ENCODE measurements at regions not wholly inside any gene's neighbourhood (a gene's known extent, or its start where the extent isn't known, plus 50 kb on each side); places are given as distances from the start of the nearest gene placed in this dataset.

- no peak overlapping the region for H3K4me3 ChIP-seq (ENCODE audit: low read length in 3 of 3)
- H3K27ac ChIP-seq (ENCODE audit: low read depth in 2 of 2, low read length in 2 of 2) = no peak overlapping the region
- FAIRE-seq = no peak
- no peak overlapping the region for H3K9ac ChIP-seq (ENCODE audit: low read length in 3 of 3)
- no peaks in the 10 kb centered on the region for H3K9me3 ChIP-seq (ENCODE audit: control insufficient read depth in 2 of 3, insufficient read depth in 1 of 3, low read length in 3 of 3)
- TF ChIP-seq, protein P1, sequence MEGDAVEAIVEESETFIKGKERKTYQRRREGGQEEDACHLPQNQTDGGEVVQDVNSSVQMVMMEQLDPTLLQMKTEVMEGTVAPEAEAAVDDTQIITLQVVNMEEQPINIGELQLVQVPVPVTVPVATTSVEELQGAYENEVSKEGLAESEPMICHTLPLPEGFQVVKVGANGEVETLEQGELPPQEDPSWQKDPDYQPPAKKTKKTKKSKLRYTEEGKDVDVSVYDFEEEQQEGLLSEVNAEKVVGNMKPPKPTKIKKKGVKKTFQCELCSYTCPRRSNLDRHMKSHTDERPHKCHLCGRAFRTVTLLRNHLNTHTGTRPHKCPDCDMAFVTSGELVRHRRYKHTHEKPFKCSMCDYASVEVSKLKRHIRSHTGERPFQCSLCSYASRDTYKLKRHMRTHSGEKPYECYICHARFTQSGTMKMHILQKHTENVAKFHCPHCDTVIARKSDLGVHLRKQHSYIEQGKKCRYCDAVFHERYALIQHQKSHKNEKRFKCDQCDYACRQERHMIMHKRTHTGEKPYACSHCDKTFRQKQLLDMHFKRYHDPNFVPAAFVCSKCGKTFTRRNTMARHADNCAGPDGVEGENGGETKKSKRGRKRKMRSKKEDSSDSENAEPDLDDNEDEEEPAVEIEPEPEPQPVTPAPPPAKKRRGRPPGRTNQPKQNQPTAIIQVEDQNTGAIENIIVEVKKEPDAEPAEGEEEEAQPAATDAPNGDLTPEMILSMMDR (IDR thresholded peaks at IDR 0.05; ENCODE audit: borderline replicate concordance, extremely low read depth, insufficient read depth) = no peak
- H3K36me3 ChIP-seq (ENCODE audit: control insufficient read depth in 2 of 3, insufficient read depth in 3 of 3, low read length in 3 of 3) = no peaks in the 10 kb centered on the region
- no peaks in the 10 kb centered on the region for H3K27me3 ChIP-seq (ENCODE audit: control insufficient read depth, insufficient read depth, low read length)
- H3K4me1 ChIP-seq (ENCODE audit: control insufficient read depth in 2 of 3, insufficient read depth in 2 of 3, low read depth in 1 of 3, low read length in 3 of 3) = no peaks in the 10 kb centered on the region
- no peak for DNase-seq
- intact Hi-C loops (cut with DNase I) = no loop called here
Observed at GRCh38 chr7:25788371-25788770, 363.6 kb upstream of the NFE2L3 start.

DNA sequence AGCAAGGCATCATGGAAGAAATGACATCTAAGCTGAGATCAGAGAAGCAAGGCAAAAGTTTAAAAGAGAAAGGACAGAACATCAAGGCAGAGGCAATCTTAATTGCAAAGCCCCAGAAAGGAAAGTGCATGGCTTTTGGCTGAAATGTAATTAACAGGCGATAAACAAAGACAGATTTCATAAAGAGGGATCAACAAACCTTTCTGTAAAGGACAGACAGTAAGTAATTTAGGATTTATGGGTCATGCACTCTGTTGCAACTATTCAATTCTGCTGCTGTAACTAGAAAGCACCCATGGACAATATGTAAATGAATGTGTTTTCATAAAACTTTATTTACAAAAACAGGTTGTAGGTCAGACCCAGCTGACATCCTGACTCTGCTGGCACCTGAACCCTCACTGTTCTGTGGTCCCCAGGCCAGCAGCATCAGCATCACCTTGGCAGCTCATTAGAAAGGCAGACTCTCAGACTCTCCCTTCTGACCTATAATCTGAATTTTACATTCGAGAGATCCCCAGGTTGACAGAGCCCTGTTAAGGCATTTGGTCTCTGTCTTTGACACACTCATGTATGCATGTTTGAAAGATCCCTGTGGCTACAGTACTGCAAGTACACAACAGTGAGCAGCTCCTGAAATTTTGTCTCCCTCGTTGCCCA, 362.9 kb upstream of the NFE2L3 start:
- Histone ChIP-seq H3K36me3 (ENCODE audit: control insufficient read depth in 2 of 3, insufficient read depth in 3 of 3, low read length in 3 of 3) (no peaks in the 10 kb centered on the region), H3K27ac (ENCODE audit: low read depth in 2 of 2, low read length in 2 of 2) (no peak overlapping the region), H3K9me3 (ENCODE audit: control insufficient read depth in 2 of 3, insufficient read depth in 1 of 3, low read length in 3 of 3) (no peaks in the 10 kb centered on the region), H3K9ac (ENCODE audit: low read length in 3 of 3) (no peak overlapping the region), H3K27me3 (ENCODE audit: control insufficient read depth, insufficient read depth, low read length) (no peaks in the 10 kb centered on the region), H3K4me3 (ENCODE audit: low read length in 3 of 3) (no peak overlapping the region), H3K4me1 (ENCODE audit: control insufficient read depth in 2 of 3, insufficient read depth in 2 of 3, low read depth in 1 of 3, low read length in 3 of 3) (no peaks in the 10 kb centered on the region)
- no peak for FAIRE-seq
- DNase-seq = no peak
- intact Hi-C loops (cut with DNase I) = no loop called here
- TF ChIP-seq, protein P1 (IDR thresholded peaks at IDR 0.05; ENCODE audit: borderline replicate concordance, extremely low read depth, insufficient read depth) = no peak

GRCh38 chr7:25789701-25790640, 362.0 kb upstream of the NFE2L3 start:
- H3K36me3 ChIP-seq (ENCODE audit: control insufficient read depth in 2 of 3, insufficient read depth in 3 of 3, low read length in 3 of 3) = no peaks in the 10 kb centered on the region
- H3K9me3 ChIP-seq (ENCODE audit: control insufficient read depth in 2 of 3, insufficient read depth in 1 of 3, low read length in 3 of 3) = no peaks in the 10 kb centered on the region
- intact Hi-C loops (cut with DNase I) = no loop called here
- H3K27ac ChIP-seq (ENCODE audit: low read depth in 2 of 2, low read length in 2 of 2) = no peak overlapping the region
- no peaks in the 10 kb centered on the region for H3K4me1 ChIP-seq (ENCODE audit: control insufficient read depth in 2 of 3, insufficient read depth in 2 of 3, low read depth in 1 of 3, low read length in 3 of 3)
- H3K4me3 ChIP-seq (ENCODE audit: low read length in 3 of 3) = no peak overlapping the region
- DNase-seq (peak in 3 of 5 donors; percentile 46 to 68 (median 64)), FAIRE-seq (no peak)
- H3K9ac ChIP-seq (ENCODE audit: low read length in 3 of 3) = no peak overlapping the region
- TF ChIP-seq, protein P1 (IDR thresholded peaks at IDR 0.05; ENCODE audit: borderline replicate concordance, extremely low read depth, insufficient read depth) = no peak
- no peaks in the 10 kb centered on the region for H3K27me3 ChIP-seq (ENCODE audit: control insufficient read depth, insufficient read depth, low read length)

All from kidney (tissue), 13 donors.